ENCODE measurements at regions not wholly inside any gene's neighbourhood (a gene's known extent, or its start where the extent isn't known, plus 50 kb on each side); places are given as distances from the start of the nearest gene placed in this dataset.

DNA sequence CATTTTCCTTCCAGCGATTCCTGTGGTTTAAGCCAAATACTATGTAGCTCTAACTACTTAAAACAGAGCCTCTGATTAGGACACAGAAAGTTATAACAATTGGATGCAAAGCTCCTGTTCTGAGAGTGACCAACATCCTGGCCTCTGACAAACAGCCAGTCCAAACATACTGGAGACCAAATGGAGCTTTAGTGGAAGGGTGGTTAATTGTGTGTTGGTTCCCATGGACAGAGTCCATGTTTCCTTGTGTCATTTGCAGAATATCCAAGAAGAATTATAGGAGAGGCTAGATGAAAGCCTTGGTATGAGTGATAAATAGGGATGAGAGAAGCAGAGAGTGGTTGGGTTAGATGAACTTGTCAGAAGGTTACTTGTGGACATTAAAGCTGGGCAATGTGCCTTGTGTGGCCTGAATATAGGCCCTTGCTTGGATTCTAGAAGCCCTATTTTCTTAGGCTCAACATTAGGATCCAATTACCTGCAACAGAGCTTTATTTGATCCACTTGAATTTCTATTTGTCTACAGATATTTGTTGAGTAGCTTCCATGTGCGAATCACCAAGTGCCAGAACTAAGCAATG is 180.5 kb upstream of the GORAB start:
- Histone ChIP-seq H3K4me1 (replicated peaks) (no peaks in the 10 kb centered on the region), H3K27me3 (replicated peaks; ENCODE audit: insufficient read depth) (no peaks in the 10 kb centered on the region), H3K36me3 (no peaks in the 10 kb centered on the region), H3K9me3 (no peaks in the 10 kb centered on the region), H3K27ac (no peak overlapping the region), H3K4me3 (no peak overlapping the region)
- WGBS, result 61% methylated on average over 2 of the region's 2 CpGs
- no peak for DNase-seq (ENCODE audit: low spot score)
- intact Hi-C loops (cut with DNase I), result no loop called here
- TF ChIP-seq POLR2AphosphoS5 (IDR thresholded peaks at IDR 0.05) (no peak), POLR2A (IDR thresholded peaks at IDR 0.05) (no peak)
- TF ChIP-seq, protein P1, sequence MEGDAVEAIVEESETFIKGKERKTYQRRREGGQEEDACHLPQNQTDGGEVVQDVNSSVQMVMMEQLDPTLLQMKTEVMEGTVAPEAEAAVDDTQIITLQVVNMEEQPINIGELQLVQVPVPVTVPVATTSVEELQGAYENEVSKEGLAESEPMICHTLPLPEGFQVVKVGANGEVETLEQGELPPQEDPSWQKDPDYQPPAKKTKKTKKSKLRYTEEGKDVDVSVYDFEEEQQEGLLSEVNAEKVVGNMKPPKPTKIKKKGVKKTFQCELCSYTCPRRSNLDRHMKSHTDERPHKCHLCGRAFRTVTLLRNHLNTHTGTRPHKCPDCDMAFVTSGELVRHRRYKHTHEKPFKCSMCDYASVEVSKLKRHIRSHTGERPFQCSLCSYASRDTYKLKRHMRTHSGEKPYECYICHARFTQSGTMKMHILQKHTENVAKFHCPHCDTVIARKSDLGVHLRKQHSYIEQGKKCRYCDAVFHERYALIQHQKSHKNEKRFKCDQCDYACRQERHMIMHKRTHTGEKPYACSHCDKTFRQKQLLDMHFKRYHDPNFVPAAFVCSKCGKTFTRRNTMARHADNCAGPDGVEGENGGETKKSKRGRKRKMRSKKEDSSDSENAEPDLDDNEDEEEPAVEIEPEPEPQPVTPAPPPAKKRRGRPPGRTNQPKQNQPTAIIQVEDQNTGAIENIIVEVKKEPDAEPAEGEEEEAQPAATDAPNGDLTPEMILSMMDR (IDR thresholded peaks at IDR 0.05), result no peak

- no peaks in the 10 kb centered on the region for H3K27me3 ChIP-seq (replicated peaks; ENCODE audit: insufficient read depth)
- no peaks in the 10 kb centered on the region for H3K36me3 ChIP-seq
- H3K27ac ChIP-seq, result no peak overlapping the region
- TF ChIP-seq, protein P1 (IDR thresholded peaks at IDR 0.05), result no peak
- TF ChIP-seq POLR2A (IDR thresholded peaks at IDR 0.05) (no peak), POLR2AphosphoS5 (IDR thresholded peaks at IDR 0.05) (no peak)
- no peaks in the 10 kb centered on the region for H3K9me3 ChIP-seq
- 85% methylated on average over 4 of the region's 4 CpGs for WGBS
- no peaks in the 10 kb centered on the region for H3K4me1 ChIP-seq (replicated peaks)
- no peak overlapping the region for H3K4me3 ChIP-seq
- intact Hi-C loops (cut with DNase I), result no loop called here
- DNase-seq (ENCODE audit: low spot score), result no peak
Observed at GRCh38 chr1:170354246-170354645, 177.7 kb upstream of the GORAB start.

- no peak overlapping the region for H3K4me3 ChIP-seq
- TF ChIP-seq, protein P1 (IDR thresholded peaks at IDR 0.05), result no peak
- H3K27ac ChIP-seq, result no peak overlapping the region
- 79% methylated on average over 3 of the region's 3 CpGs for WGBS
- H3K27me3 ChIP-seq (replicated peaks; ENCODE audit: insufficient read depth), result no peaks in the 10 kb centered on the region
- no peaks in the 10 kb centered on the region for H3K9me3 ChIP-seq
- no peaks in the 10 kb centered on the region for H3K4me1 ChIP-seq (replicated peaks)
- DNase-seq (ENCODE audit: low spot score), result no peak
- intact Hi-C loops (cut with DNase I), result no loop called here
- no peaks in the 10 kb centered on the region for H3K36me3 ChIP-seq
Observed at GRCh38 chr1:170354690-170355089, 177.3 kb upstream of the GORAB start.

GRCh38 chr1:170355267-170355801 is 176.6 kb upstream of the GORAB start:
- DNase-seq (ENCODE audit: low spot score), result no peak
- Histone ChIP-seq H3K27me3 (replicated peaks; ENCODE audit: insufficient read depth) (no peaks in the 10 kb centered on the region), H3K9me3 (no peaks in the 10 kb centered on the region), H3K27ac (no peak overlapping the region), H3K4me3 (no peak overlapping the region), H3K36me3 (no peaks in the 10 kb centered on the region), H3K4me1 (replicated peaks) (no peaks in the 10 kb centered on the region)
- no peak for TF ChIP-seq POLR2AphosphoS5 (IDR thresholded peaks at IDR 0.05)
- TF ChIP-seq, protein P1 (IDR thresholded peaks at IDR 0.05), result no peak
- TF ChIP-seq POLR2A (IDR thresholded peaks at IDR 0.05), result no peak
- intact Hi-C loops (cut with DNase I), result no loop called here

- no peaks in the 10 kb centered on the region for H3K4me1 ChIP-seq (replicated peaks)
- DNase-seq (ENCODE audit: low spot score), result no peak
- intact Hi-C loops (cut with DNase I), result no loop called here
Observed at GRCh38 chr1:170356585-170356984, 175.4 kb upstream of the GORAB start.

More at GRCh38 chr1:170356585-170356984, 175.4 kb upstream of the GORAB start:
- TF ChIP-seq POLR2A (IDR thresholded peaks at IDR 0.05) (no peak), POLR2AphosphoS5 (IDR thresholded peaks at IDR 0.05) (no peak)
- TF ChIP-seq, protein P1 (IDR thresholded peaks at IDR 0.05), result no peak
- Histone ChIP-seq H3K27me3 (replicated peaks; ENCODE audit: insufficient read depth) (no peaks in the 10 kb centered on the region), H3K4me3 (no peak overlapping the region), H3K27ac (no peak overlapping the region), H3K9me3 (no peaks in the 10 kb centered on the region), H3K36me3 (no peaks in the 10 kb centered on the region)
